Panc1 (cell line): ENCODE measurements at regions not wholly inside any gene's neighbourhood (a gene's known extent, or its start where the extent isn't known, plus 50 kb on each side); places are given as distances from the start of the nearest gene placed in this dataset.

ENCODE experiments used
- ATAC-seq: fragments of 200-7000 bp; cut with Tn5 transposase; 2 replicates; pipeline ENCODE4 v1.9.1; 2020; ENCODE audit warnings: mild to moderate bottlenecking, moderate library complexity
- BruUV-seq: library from RNA; stranded (reverse); fragments of 400-500 nt; replicated peaks from 2 replicates; lab custom pipeline; 2021; lab: Mats Ljungman, UMichigan
- CTCF ChIA-PET: fragments of 300-600 bp; sonication (Branson Sonifier 250); formaldehyde crosslinking; loops from one replicate; lab custom pipeline; 2022; ENCODE audit warnings: antibody characterized with exemption; lab: Charles Lee
- POLR2A ChIA-PET: fragments of 300-600 bp; sonication (Branson Sonifier 250); formaldehyde crosslinking; loops from one replicate; lab custom pipeline; 2022; ENCODE audit warnings: antibody characterized with exemption; lab: Charles Lee
- DNase-seq: peaks from one replicate; pipeline ENCODE4 v3.0.0-alpha.2; 2010; ENCODE audit warnings: low read depth, low spot score
- H3K27ac ChIP-seq: 2 replicates; pipeline ENCODE4 v1.5.1; 2011; ENCODE audit warnings: mild to moderate bottlenecking, low read length, inconsistent platforms
- H3K27me3 ChIP-seq: fragments of 200-500 bp; sonication (Bioruptor generic); 2 replicates; pipeline ENCODE4 v1.6.0; 2014; ENCODE audit warnings: low read length, inconsistent platforms; ENCODE audit not compliant: control insufficient read depth, insufficient read depth
- H3K36me3 ChIP-seq: fragments of 200-500 bp; sonication (Bioruptor generic); 2 replicates; pipeline ENCODE4 v1.5.1; 2014; ENCODE audit warnings: inconsistent platforms, mild to moderate bottlenecking, low read length, moderate library complexity; ENCODE audit not compliant: control insufficient read depth, insufficient read depth
- H3K4me1 ChIP-seq: 2 replicates; pipeline ENCODE4 v1.5.1; 2011; ENCODE audit warnings: inconsistent platforms, mild to moderate bottlenecking, low read length, moderate library complexity; ENCODE audit not compliant: control insufficient read depth, insufficient read depth
- H3K4me3 ChIP-seq, 2 experiments: 2 replicates each; pipeline ENCODE4 v1.5.1; 2011 to 2012; ENCODE audit warnings: low read depth in 2 of 2, low read length in 2 of 2, mild to moderate bottlenecking in 2 of 2, inconsistent platforms in 1 of 2, moderate library complexity in 1 of 2
- H3K9me3 ChIP-seq: fragments of 200-500 bp; sonication (Bioruptor generic); 2 replicates; pipeline ENCODE4 v1.5.1; 2014; ENCODE audit warnings: low read depth, mild to moderate bottlenecking, inconsistent platforms, low read length, moderate library complexity; ENCODE audit not compliant: control insufficient read depth, insufficient read depth
- POLR2AphosphoS5 ChIP-seq: IDR thresholded peaks from 2 replicates; pipeline ENCODE4 v1.6.1; 2012; ENCODE audit warnings: mild to moderate bottlenecking, low read depth, low read length, moderate library complexity
- REST ChIP-seq, 2 experiments: IDR thresholded peaks; 2 replicates each; pipeline ENCODE4 v1.6.1; 2011 to 2012; ENCODE audit warnings: low read depth in 2 of 2, control low read depth in 1 of 2, low read length in 1 of 2, mild to moderate bottlenecking in 1 of 2, moderate library complexity in 1 of 2; ENCODE audit not compliant: insufficient read depth in 1 of 2
- SIN3A ChIP-seq: IDR thresholded peaks from 2 replicates; pipeline ENCODE4 v1.6.1; 2012; ENCODE audit warnings: low read depth, mild to moderate bottlenecking, low read length, moderate library complexity, borderline replicate concordance; ENCODE audit not compliant: insufficient read depth
- TCF7L2 ChIP-seq: IDR thresholded peaks from 2 replicates; pipeline ENCODE4 v1.6.1; 2011; ENCODE audit warnings: mild to moderate bottlenecking, low read depth, low read length, inconsistent platforms
- in situ Hi-C: cut with HindIII; loops from 2 replicates; pipeline ENCODE4 v1.10.0; 2016; ENCODE audit warnings: low sequenced_read_pairs, low pct_unique_long_range_greater_than_20kb
- intact Hi-C: fragments of 100-400 bp; cut with micrococcal nuclease; formaldehyde crosslinking; loops from one replicate; pipeline ENCODE4 v1.10.0; 2022; ENCODE audit not compliant: unreplicated experiment
- TF ChIP-seq, protein P1 (sequence below): fragments of 450-650 bp; IDR thresholded peaks from 2 replicates; pipeline ENCODE4 v1.5.1; 2017; ENCODE audit warnings: mild to moderate bottlenecking

DNA sequence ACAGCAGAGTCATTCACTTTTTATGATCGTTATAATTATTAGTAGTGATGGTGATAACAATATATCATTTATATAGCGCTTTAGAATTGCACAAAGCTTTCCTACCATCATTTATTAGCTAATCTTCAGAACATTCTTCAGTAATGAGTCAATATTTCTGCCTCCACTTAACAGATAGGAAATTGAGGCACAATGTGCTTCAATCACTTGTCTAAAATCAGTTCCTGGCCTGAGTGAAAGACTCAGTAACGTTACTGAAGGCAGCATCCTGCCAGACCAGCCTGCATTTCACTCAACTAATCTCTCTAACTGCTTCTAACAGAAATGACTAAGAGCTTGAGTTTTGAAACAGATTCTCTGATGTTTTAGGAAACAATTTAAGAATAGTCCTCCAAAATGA, 412.1 kb downstream of the MZT1 start:
- TF ChIP-seq SIN3A (no peak), TCF7L2 (no peak)
- no peak for DNase-seq
- Histone ChIP-seq H3K4me3 (no peak overlapping the region), H3K27me3 (no peaks in the 10 kb centered on the region), H3K27ac (no peak overlapping the region), H3K36me3 (no peaks in the 10 kb centered on the region), H3K4me1 (no peaks in the 10 kb centered on the region), H3K9me3 (no peaks in the 10 kb centered on the region)
- no peak for ATAC-seq
- no TSS peak for BruUV-seq
- in situ Hi-C loops (no loop called here), intact Hi-C loops (no loop called here)
- POLR2A ChIA-PET, result no interaction called here
- CTCF ChIA-PET, result no interaction called here

DNA sequence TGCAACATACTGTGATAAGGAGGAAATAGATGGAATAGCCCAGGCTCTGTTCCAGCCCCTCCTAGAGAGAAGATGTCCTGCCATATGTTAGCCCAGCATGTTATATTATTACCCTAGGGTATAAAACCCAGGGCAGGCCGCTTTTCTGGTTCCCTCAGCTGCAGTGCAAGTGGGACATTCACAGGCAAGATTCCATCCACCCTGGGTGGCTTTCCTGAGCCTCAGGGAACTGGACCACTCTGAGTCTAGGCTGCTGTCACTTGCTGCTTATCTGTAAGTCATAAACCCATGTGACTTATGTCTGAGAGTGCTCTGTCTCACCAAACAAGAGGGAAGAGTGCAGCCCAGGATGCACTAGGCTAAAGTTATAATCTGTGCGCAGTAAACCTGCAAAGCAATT, 413.2 kb downstream of the MZT1 start:
- BruUV-seq, result no TSS peak
- Histone ChIP-seq H3K36me3 (no peaks in the 10 kb centered on the region), H3K9me3 (no peaks in the 10 kb centered on the region), H3K27me3 (no peaks in the 10 kb centered on the region), H3K4me3 (no peak overlapping the region), H3K4me1 (no peaks in the 10 kb centered on the region), H3K27ac (no peak overlapping the region)
- no peak for DNase-seq
- in situ Hi-C loops, result no loop called here
- CTCF ChIA-PET, result no interaction called here
- intact Hi-C loops, result no loop called here
- no peak for ATAC-seq
- POLR2A ChIA-PET, result no interaction called here
- TF ChIP-seq REST (IDR thresholded peaks at IDR 0.05; ENCODE audit: insufficient read depth in 1 of 2, low read depth in 2 of 2, low read length in 1 of 2), result no peak
- TF ChIP-seq POLR2AphosphoS5, result no peak
- no peak for TF ChIP-seq TCF7L2
- no peak for TF ChIP-seq SIN3A
- TF ChIP-seq, protein P1, sequence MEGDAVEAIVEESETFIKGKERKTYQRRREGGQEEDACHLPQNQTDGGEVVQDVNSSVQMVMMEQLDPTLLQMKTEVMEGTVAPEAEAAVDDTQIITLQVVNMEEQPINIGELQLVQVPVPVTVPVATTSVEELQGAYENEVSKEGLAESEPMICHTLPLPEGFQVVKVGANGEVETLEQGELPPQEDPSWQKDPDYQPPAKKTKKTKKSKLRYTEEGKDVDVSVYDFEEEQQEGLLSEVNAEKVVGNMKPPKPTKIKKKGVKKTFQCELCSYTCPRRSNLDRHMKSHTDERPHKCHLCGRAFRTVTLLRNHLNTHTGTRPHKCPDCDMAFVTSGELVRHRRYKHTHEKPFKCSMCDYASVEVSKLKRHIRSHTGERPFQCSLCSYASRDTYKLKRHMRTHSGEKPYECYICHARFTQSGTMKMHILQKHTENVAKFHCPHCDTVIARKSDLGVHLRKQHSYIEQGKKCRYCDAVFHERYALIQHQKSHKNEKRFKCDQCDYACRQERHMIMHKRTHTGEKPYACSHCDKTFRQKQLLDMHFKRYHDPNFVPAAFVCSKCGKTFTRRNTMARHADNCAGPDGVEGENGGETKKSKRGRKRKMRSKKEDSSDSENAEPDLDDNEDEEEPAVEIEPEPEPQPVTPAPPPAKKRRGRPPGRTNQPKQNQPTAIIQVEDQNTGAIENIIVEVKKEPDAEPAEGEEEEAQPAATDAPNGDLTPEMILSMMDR, result no peak

DNA sequence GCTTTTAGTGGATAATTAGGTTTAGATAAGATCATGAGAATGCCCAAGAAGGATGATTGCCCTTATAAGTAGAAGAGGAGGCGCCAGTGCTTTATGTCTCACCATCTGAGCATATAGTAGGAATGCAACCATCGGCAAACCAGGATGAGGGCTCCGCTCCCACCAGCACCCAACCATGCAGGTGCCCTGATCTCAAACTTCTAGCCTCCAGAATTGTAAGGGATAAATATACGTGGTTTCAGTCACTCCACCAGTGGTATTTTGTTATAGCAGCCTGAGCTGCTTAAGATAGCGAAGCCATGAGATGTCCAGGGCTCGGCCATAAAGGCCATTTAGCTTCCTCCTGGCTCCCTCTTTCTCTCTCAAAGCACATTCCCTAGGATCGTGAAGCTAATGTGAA, 413.9 kb downstream of the MZT1 start:
- H3K4me1 ChIP-seq, result no peaks in the 10 kb centered on the region
- H3K27ac ChIP-seq, result no peak overlapping the region
- no peak for ATAC-seq
- no peaks in the 10 kb centered on the region for H3K27me3 ChIP-seq
- TF ChIP-seq REST (IDR thresholded peaks at IDR 0.05; ENCODE audit: insufficient read depth in 1 of 2, low read depth in 2 of 2, low read length in 1 of 2) (no peak), TCF7L2 (no peak), SIN3A (no peak)
- TF ChIP-seq, protein P1, result no peak
- POLR2A ChIA-PET, result no interaction called here
- CTCF ChIA-PET, result no interaction called here
- in situ Hi-C loops (no loop called here), intact Hi-C loops (no loop called here)
- no peaks in the 10 kb centered on the region for H3K36me3 ChIP-seq
- H3K9me3 ChIP-seq, result no peaks in the 10 kb centered on the region
- H3K4me3 ChIP-seq, result no peak overlapping the region
- no peak for DNase-seq
- BruUV-seq, result no TSS peak
